ENCODE measurements at regions not wholly inside any gene's neighbourhood (a gene's known extent, or its start where the extent isn't known, plus 50 kb on each side); places are given as distances from the start of the nearest gene placed in this dataset.
"Not testable (repeated sequence)": the region's sequence is repeated elsewhere in the genome, so short reads cannot be mapped to it uniquely, and the experiment has no call there.

GRCh38 chr12:31162896-31163560 lies 89.4 kb downstream of the DDX11 start:
- not testable (repeated sequence) for H3K9me3 Mint-ChIP-seq; ATAC-seq (replicated peaks; ENCODE audit: extremely low read depth, poor library complexity, severe bottlenecking); H3K36me3 Mint-ChIP-seq (ENCODE audit: insufficient read depth); H3K27ac Mint-ChIP-seq (ENCODE audit: low read depth); H3K4me1 Mint-ChIP-seq; DNase-seq (ENCODE audit: low spot score in 2 of 2); H3K4me3 Mint-ChIP-seq; H3K27me3 Mint-ChIP-seq

- not testable (repeated sequence) for ATAC-seq (replicated peaks; ENCODE audit: extremely low read depth, poor library complexity, severe bottlenecking); H3K4me3 Mint-ChIP-seq; DNase-seq (ENCODE audit: low spot score in 2 of 2); H3K27ac Mint-ChIP-seq (ENCODE audit: low read depth); H3K36me3 Mint-ChIP-seq (ENCODE audit: insufficient read depth); H3K9me3 Mint-ChIP-seq; H3K4me1 Mint-ChIP-seq
- H3K27me3 Mint-ChIP-seq = peaks cover 25% of the 10 kb centered on the region
These were observed 100.6 kb downstream of the DDX11 start for GRCh38 chr12:31174293-31174692.

GRCh38 chr12:31177514-31177913 lies 103.9 kb downstream of the DDX11 start:
- ATAC-seq (replicated peaks; ENCODE audit: extremely low read depth, poor library complexity, severe bottlenecking); DNase-seq (ENCODE audit: low spot score in 2 of 2); H3K27ac Mint-ChIP-seq (ENCODE audit: low read depth); H3K36me3 Mint-ChIP-seq (ENCODE audit: insufficient read depth); H3K9me3 Mint-ChIP-seq; H3K4me1 Mint-ChIP-seq; H3K4me3 Mint-ChIP-seq: not testable (repeated sequence)
- peaks cover 32% of the 10 kb centered on the region for H3K27me3 Mint-ChIP-seq

- H3K27me3 Mint-ChIP-seq = peaks cover 32% of the 10 kb centered on the region
- not testable (repeated sequence) for ATAC-seq (replicated peaks; ENCODE audit: extremely low read depth, poor library complexity, severe bottlenecking); DNase-seq (ENCODE audit: low spot score in 2 of 2); H3K4me1 Mint-ChIP-seq; H3K4me3 Mint-ChIP-seq; H3K27ac Mint-ChIP-seq (ENCODE audit: low read depth); H3K36me3 Mint-ChIP-seq (ENCODE audit: insufficient read depth); H3K9me3 Mint-ChIP-seq
These were observed 105.2 kb downstream of the DDX11 start for GRCh38 chr12:31178875-31179274.

GRCh38 chr12:31179627-31180237 lies 106.1 kb downstream of the DDX11 start:
- H3K4me1 Mint-ChIP-seq; H3K9me3 Mint-ChIP-seq; DNase-seq (ENCODE audit: low spot score in 2 of 2); H3K36me3 Mint-ChIP-seq (ENCODE audit: insufficient read depth); H3K27ac Mint-ChIP-seq (ENCODE audit: low read depth); H3K4me3 Mint-ChIP-seq; ATAC-seq (replicated peaks; ENCODE audit: extremely low read depth, poor library complexity, severe bottlenecking): not testable (repeated sequence)
- H3K27me3 Mint-ChIP-seq = peaks cover 26% of the 10 kb centered on the region

GRCh38 chr12:31182571-31182970 lies 108.9 kb downstream of the DDX11 start:
- H3K36me3 Mint-ChIP-seq (ENCODE audit: insufficient read depth) = not testable (repeated sequence)

GRCh38 chr12:31183107-31183506 lies 109.4 kb downstream of the DDX11 start:
- H3K36me3 Mint-ChIP-seq (ENCODE audit: insufficient read depth); H3K4me1 Mint-ChIP-seq; H3K27ac Mint-ChIP-seq (ENCODE audit: low read depth); H3K4me3 Mint-ChIP-seq; ATAC-seq (replicated peaks; ENCODE audit: extremely low read depth, poor library complexity, severe bottlenecking); H3K9me3 Mint-ChIP-seq; DNase-seq (ENCODE audit: low spot score in 2 of 2): not testable (repeated sequence)
- H3K27me3 Mint-ChIP-seq = peaks cover 14% of the 10 kb centered on the region

More at GRCh38 chr12:31182571-31182970, 108.9 kb downstream of the DDX11 start:
- not testable (repeated sequence) for DNase-seq (ENCODE audit: low spot score in 2 of 2); H3K27ac Mint-ChIP-seq (ENCODE audit: low read depth); ATAC-seq (replicated peaks; ENCODE audit: extremely low read depth, poor library complexity, severe bottlenecking); H3K4me3 Mint-ChIP-seq; H3K9me3 Mint-ChIP-seq; H3K4me1 Mint-ChIP-seq
- H3K27me3 Mint-ChIP-seq = peaks cover 14% of the 10 kb centered on the region

- H3K27ac Mint-ChIP-seq (ENCODE audit: low read depth); H3K4me3 Mint-ChIP-seq; ATAC-seq (replicated peaks; ENCODE audit: extremely low read depth, poor library complexity, severe bottlenecking); H3K36me3 Mint-ChIP-seq (ENCODE audit: insufficient read depth); H3K9me3 Mint-ChIP-seq; H3K4me1 Mint-ChIP-seq; DNase-seq (ENCODE audit: low spot score in 2 of 2): not testable (repeated sequence)
- H3K27me3 Mint-ChIP-seq = peaks cover 10% of the 10 kb centered on the region
These were observed 110.2 kb downstream of the DDX11 start for GRCh38 chr12:31183899-31184298.

GRCh38 chr12:31184667-31185066 lies 111.0 kb downstream of the DDX11 start:
- not testable (repeated sequence) for H3K4me3 Mint-ChIP-seq; H3K4me1 Mint-ChIP-seq; H3K9me3 Mint-ChIP-seq; H3K27ac Mint-ChIP-seq (ENCODE audit: low read depth); DNase-seq (ENCODE audit: low spot score in 2 of 2); H3K27me3 Mint-ChIP-seq; H3K36me3 Mint-ChIP-seq (ENCODE audit: insufficient read depth); ATAC-seq (replicated peaks; ENCODE audit: extremely low read depth, poor library complexity, severe bottlenecking)

- not testable (repeated sequence) for H3K4me3 Mint-ChIP-seq; H3K36me3 Mint-ChIP-seq (ENCODE audit: insufficient read depth); H3K27me3 Mint-ChIP-seq; ATAC-seq (replicated peaks; ENCODE audit: extremely low read depth, poor library complexity, severe bottlenecking); DNase-seq (ENCODE audit: low spot score in 2 of 2); H3K4me1 Mint-ChIP-seq; H3K27ac Mint-ChIP-seq (ENCODE audit: low read depth); H3K9me3 Mint-ChIP-seq
These were observed 119.0 kb downstream of the DDX11 start for GRCh38 chr12:31192689-31193088.

GRCh38 chr12:31195620-31196019 lies 122.0 kb downstream of the DDX11 start:
- H3K27ac Mint-ChIP-seq (ENCODE audit: low read depth); H3K36me3 Mint-ChIP-seq (ENCODE audit: insufficient read depth); H3K9me3 Mint-ChIP-seq; H3K4me1 Mint-ChIP-seq; H3K4me3 Mint-ChIP-seq; H3K27me3 Mint-ChIP-seq; ATAC-seq (replicated peaks; ENCODE audit: extremely low read depth, poor library complexity, severe bottlenecking); DNase-seq (ENCODE audit: low spot score in 2 of 2): not testable (repeated sequence)

GRCh38 chr12:31199476-31199875 lies 125.8 kb downstream of the DDX11 start:
- H3K27ac Mint-ChIP-seq (ENCODE audit: low read depth); H3K9me3 Mint-ChIP-seq; H3K4me1 Mint-ChIP-seq; ATAC-seq (replicated peaks; ENCODE audit: extremely low read depth, poor library complexity, severe bottlenecking); DNase-seq (ENCODE audit: low spot score in 2 of 2); H3K4me3 Mint-ChIP-seq; H3K36me3 Mint-ChIP-seq (ENCODE audit: insufficient read depth): not testable (repeated sequence)
- peaks cover 37% of the 10 kb centered on the region for H3K27me3 Mint-ChIP-seq

- ATAC-seq (replicated peaks; ENCODE audit: extremely low read depth, poor library complexity, severe bottlenecking) (no peak), DNase-seq (ENCODE audit: low spot score in 2 of 2) (no peak)
- no peak overlapping the region for H3K27ac Mint-ChIP-seq (ENCODE audit: low read depth)
- H3K4me3 Mint-ChIP-seq = no peak overlapping the region
- H3K9me3 Mint-ChIP-seq = no peaks in the 10 kb centered on the region
- peaks cover 45% of the 10 kb centered on the region for H3K27me3 Mint-ChIP-seq
- no peaks in the 10 kb centered on the region for H3K36me3 Mint-ChIP-seq (ENCODE audit: insufficient read depth)
- peaks cover 6% of the 10 kb centered on the region for H3K4me1 Mint-ChIP-seq
These were observed 124.6 kb downstream of the SINHCAF start for GRCh38 chr12:31201382-31201781.

All from central memory CD8-positive, alpha-beta T cell (primary cell).